HG03442 (cell line): ENCODE measurements at regions not wholly inside any gene's neighbourhood (a gene's known extent, or its start where the extent isn't known, plus 50 kb on each side); places are given as distances from the start of the nearest gene placed in this dataset.

ENCODE experiments used
- ATAC-seq: cut with Tn5 transposase; IDR thresholded peaks from one replicate; pipeline ENCODE4 v1.9.1; 2021; ENCODE audit warnings: mild to moderate bottlenecking, moderate library complexity; ENCODE audit not compliant: unreplicated experiment

GRCh38 chr1:106603616-106604015, 452.9 kb upstream of the PRMT6 start:
- no peak for ATAC-seq

- no peak for ATAC-seq
Measured at GRCh38 chr1:106608841-106609240, 447.6 kb upstream of the PRMT6 start.

- no peak for ATAC-seq
Measured at GRCh38 chr1:106613068-106613467, 443.4 kb upstream of the PRMT6 start.

GRCh38 chr1:106613861-106614260, 442.6 kb upstream of the PRMT6 start:
- ATAC-seq: no peak

GRCh38 chr1:106615473-106615872, 441.0 kb upstream of the PRMT6 start:
- no peak for ATAC-seq

GRCh38 chr1:106619080-106619826, 437.2 kb upstream of the PRMT6 start:
- no peak for ATAC-seq

GRCh38 chr1:106619827-106620134, 436.7 kb upstream of the PRMT6 start:
- ATAC-seq: no peak

- ATAC-seq: no peak
Measured at GRCh38 chr1:106620521-106620954, 435.9 kb upstream of the PRMT6 start.

- no peak for ATAC-seq
Measured at GRCh38 chr1:106621853-106622252, 434.6 kb upstream of the PRMT6 start.

- ATAC-seq: no peak
Measured at GRCh38 chr1:106637566-106637965, 418.9 kb upstream of the PRMT6 start.

GRCh38 chr1:106646261-106646784, 410.2 kb upstream of the PRMT6 start:
- no peak for ATAC-seq

- ATAC-seq: no peak
Measured at GRCh38 chr1:106646816-106647215, 409.7 kb upstream of the PRMT6 start.

GRCh38 chr1:106651028-106651762, 405.3 kb upstream of the PRMT6 start:
- ATAC-seq: no peak

GRCh38 chr1:106659490-106660244, 396.8 kb upstream of the PRMT6 start:
- ATAC-seq: no peak

- no peak for ATAC-seq
Measured at GRCh38 chr1:106675558-106675957, 380.9 kb upstream of the PRMT6 start.

GRCh38 chr1:106676021-106676420, 380.5 kb upstream of the PRMT6 start:
- no peak for ATAC-seq

- ATAC-seq: no peak
Measured at GRCh38 chr1:106677181-106677580, 379.3 kb upstream of the PRMT6 start.

- no peak for ATAC-seq
Measured at GRCh38 chr1:106677721-106678120, 378.8 kb upstream of the PRMT6 start.

- no peak for ATAC-seq
Measured at GRCh38 chr1:106678279-106679050, 378.0 kb upstream of the PRMT6 start.

GRCh38 chr1:106680216-106680615, 376.3 kb upstream of the PRMT6 start:
- ATAC-seq: no peak
